Activated B cell treated with CpG ODN at 0.5 μM for 24 hours (primary cell): ENCODE measurements at regions not wholly inside any gene's neighbourhood (a gene's known extent, or its start where the extent isn't known, plus 50 kb on each side); places are given as distances from the start of the nearest gene placed in this dataset.

Source experiments
- ATAC-seq: fragments of 200-7000 bp; cut with Tn5 transposase; one replicate; pipeline ENCODE4 v1.10.0; 2021; ENCODE audit warnings: low read depth, mild to moderate bottlenecking, moderate library complexity
- CTCF ChIA-PET: fragments of 350-600 bp; sonication (Branson Sonifier 250); formaldehyde crosslinking; loops from one replicate; lab custom pipeline; 2021; ENCODE audit warnings: antibody characterized with exemption; lab: Charles Lee
- POLR2A ChIA-PET: fragments of 350-600 bp; sonication (Branson Sonifier 250); formaldehyde crosslinking; loops from one replicate; lab custom pipeline; 2021; ENCODE audit warnings: antibody characterized with exemption; lab: Charles Lee
- DNase-seq: peaks from one replicate; pipeline ENCODE4 v3.0.0; 2022
- H3K27ac Mint-ChIP-seq: one replicate; pipeline ENCODE4 v1.8.0; 2020; ENCODE audit warnings: mixed read lengths
- H3K27me3 Mint-ChIP-seq: one replicate; pipeline ENCODE4 v1.8.0; 2021; ENCODE audit warnings: mixed read lengths
- H3K36me3 Mint-ChIP-seq: one replicate; pipeline ENCODE4 v1.8.0; 2021; ENCODE audit warnings: low read depth, mixed read lengths
- H3K4me1 Mint-ChIP-seq: one replicate; pipeline ENCODE4 v1.8.0; 2021; ENCODE audit warnings: mixed read lengths
- H3K4me3 Mint-ChIP-seq: one replicate; pipeline ENCODE4 v1.8.0; 2020; ENCODE audit warnings: mild to moderate bottlenecking, mixed read lengths
- H3K9me3 Mint-ChIP-seq: one replicate; pipeline ENCODE4 v1.8.0; 2020; ENCODE audit warnings: mixed read lengths
- intact Hi-C: fragments of 100-400 bp; cut with micrococcal nuclease; formaldehyde crosslinking; loops from one replicate; pipeline ENCODE4 v1.15.1; 2024
- TF ChIP-seq, protein P1 (sequence below): fragments of 200-600 bp; IDR thresholded peaks from one replicate; pipeline ENCODE4 v1.8.0; 2022; ENCODE audit warnings: antibody characterized with exemption, mild to moderate bottlenecking

DNA sequence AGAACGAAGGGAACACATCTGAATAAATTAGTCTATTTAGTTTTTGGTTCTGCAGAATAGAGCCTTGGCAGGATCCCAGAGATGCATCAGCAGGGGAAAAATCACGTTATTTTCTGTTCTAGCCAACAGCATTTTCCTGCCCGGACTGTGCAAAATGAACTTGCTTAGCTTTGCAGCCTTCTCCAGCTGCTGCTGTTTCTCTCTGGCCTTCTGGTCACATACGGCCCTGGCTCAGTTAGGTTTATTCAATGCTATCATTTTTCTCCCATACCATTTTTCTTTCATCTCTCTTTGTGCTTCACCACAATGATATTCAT, 110.4 kb upstream of the KL start:
- DNase-seq, result no peak
- no peaks in the 10 kb centered on the region for H3K27me3 Mint-ChIP-seq
- peaks cover 11% of the 10 kb centered on the region for H3K4me1 Mint-ChIP-seq
- ChIA-PET POLR2A (no interaction called here), CTCF (no interaction called here)
- H3K36me3 Mint-ChIP-seq, result no peaks in the 10 kb centered on the region
- TF ChIP-seq, protein P1, sequence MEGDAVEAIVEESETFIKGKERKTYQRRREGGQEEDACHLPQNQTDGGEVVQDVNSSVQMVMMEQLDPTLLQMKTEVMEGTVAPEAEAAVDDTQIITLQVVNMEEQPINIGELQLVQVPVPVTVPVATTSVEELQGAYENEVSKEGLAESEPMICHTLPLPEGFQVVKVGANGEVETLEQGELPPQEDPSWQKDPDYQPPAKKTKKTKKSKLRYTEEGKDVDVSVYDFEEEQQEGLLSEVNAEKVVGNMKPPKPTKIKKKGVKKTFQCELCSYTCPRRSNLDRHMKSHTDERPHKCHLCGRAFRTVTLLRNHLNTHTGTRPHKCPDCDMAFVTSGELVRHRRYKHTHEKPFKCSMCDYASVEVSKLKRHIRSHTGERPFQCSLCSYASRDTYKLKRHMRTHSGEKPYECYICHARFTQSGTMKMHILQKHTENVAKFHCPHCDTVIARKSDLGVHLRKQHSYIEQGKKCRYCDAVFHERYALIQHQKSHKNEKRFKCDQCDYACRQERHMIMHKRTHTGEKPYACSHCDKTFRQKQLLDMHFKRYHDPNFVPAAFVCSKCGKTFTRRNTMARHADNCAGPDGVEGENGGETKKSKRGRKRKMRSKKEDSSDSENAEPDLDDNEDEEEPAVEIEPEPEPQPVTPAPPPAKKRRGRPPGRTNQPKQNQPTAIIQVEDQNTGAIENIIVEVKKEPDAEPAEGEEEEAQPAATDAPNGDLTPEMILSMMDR, result no peak
- H3K27ac Mint-ChIP-seq, result no peak overlapping the region
- H3K9me3 Mint-ChIP-seq, result peaks cover 4% of the 10 kb centered on the region
- intact Hi-C loops, result no loop called here
- ATAC-seq, result no peak
- no peak overlapping the region for H3K4me3 Mint-ChIP-seq

- POLR2A ChIA-PET, result no interaction called here
- TF ChIP-seq, protein P1, result no peak
- peaks cover 11% of the 10 kb centered on the region for H3K4me1 Mint-ChIP-seq
Observed at GRCh38 chr13:32907211-32907610, 109.0 kb upstream of the KL start.

DNA sequence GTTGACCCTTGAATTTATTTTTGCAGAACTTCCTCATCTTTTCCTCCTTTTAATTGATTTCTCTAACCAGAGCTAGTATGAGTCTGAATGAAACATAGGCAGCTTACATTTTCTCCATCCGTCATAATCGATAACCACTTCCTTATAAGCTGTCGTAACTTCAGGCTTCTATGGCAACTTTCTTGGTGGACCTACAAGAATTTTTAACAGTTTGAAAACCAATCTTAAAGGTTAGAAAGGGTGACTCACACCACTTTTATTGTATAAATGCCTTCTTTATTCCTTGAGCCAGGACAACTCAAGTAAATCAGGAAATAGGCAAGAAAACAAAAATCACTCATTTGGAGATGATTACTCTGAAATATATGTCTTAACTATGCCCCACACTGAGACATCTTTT, 105.7 kb upstream of the KL start:
- no peaks in the 10 kb centered on the region for H3K9me3 Mint-ChIP-seq
- TF ChIP-seq, protein P1, result no peak

More at GRCh38 chr13:32907211-32907610, 109.0 kb upstream of the KL start:
- CTCF ChIA-PET, result no interaction called here
- Mint-ChIP-seq H3K27me3 (no peaks in the 10 kb centered on the region), H3K4me3 (no peak overlapping the region), H3K36me3 (no peaks in the 10 kb centered on the region), H3K27ac (no peak overlapping the region), H3K9me3 (no peaks in the 10 kb centered on the region)
- intact Hi-C loops, result no loop called here
- DNase-seq (no peak), ATAC-seq (no peak)

GRCh38 chr13:32911506-32911905, 104.7 kb upstream of the KL start:
- ATAC-seq (no peak), DNase-seq (no peak)
- peaks cover 3% of the 10 kb centered on the region for H3K9me3 Mint-ChIP-seq
- no peaks in the 10 kb centered on the region for H3K4me1 Mint-ChIP-seq
- TF ChIP-seq, protein P1, result no peak
- CTCF ChIA-PET, result no interaction called here
- intact Hi-C loops, result no loop called here
- POLR2A ChIA-PET, result no interaction called here
- H3K4me3 Mint-ChIP-seq, result no peak overlapping the region
- no peaks in the 10 kb centered on the region for H3K36me3 Mint-ChIP-seq
- no peak overlapping the region for H3K27ac Mint-ChIP-seq
- peaks cover 3% of the 10 kb centered on the region for H3K27me3 Mint-ChIP-seq

More for the DNA sequence above, 105.7 kb upstream of the KL start:
- no peak overlapping the region for H3K4me3 Mint-ChIP-seq
- ChIA-PET CTCF (no interaction called here), POLR2A (no interaction called here)
- DNase-seq, result no peak
- ATAC-seq, result no peak
- no peaks in the 10 kb centered on the region for H3K36me3 Mint-ChIP-seq
- H3K27me3 Mint-ChIP-seq, result no peaks in the 10 kb centered on the region
- peaks cover 5% of the 10 kb centered on the region for H3K4me1 Mint-ChIP-seq
- H3K27ac Mint-ChIP-seq, result no peak overlapping the region
- intact Hi-C loops, result no loop called here

DNA sequence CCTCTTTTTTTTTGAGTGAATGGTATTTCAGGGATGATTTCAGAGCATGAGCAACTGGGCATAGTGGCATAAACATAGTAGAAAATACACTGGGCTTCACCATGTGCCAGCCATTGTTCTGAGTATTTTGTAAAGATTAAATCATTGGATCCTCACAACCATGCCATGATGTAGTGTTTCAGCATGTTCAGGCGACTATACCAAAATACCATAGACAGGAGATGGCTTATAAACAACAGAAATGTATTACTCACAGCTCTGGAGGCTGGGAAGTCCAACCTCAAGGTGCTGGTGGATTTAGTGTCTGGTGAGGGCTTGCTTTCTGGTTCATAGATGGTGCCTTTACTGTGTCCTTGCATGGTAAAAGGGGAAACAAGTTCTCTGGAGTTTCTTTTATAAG, 101.5 kb upstream of the KL start:
- ChIA-PET POLR2A (no interaction called here), CTCF (no interaction called here)
- Mint-ChIP-seq H3K4me1 (no peaks in the 10 kb centered on the region), H3K36me3 (no peaks in the 10 kb centered on the region), H3K4me3 (no peak overlapping the region), H3K27me3 (peaks cover 3% of the 10 kb centered on the region), H3K27ac (no peak overlapping the region), H3K9me3 (peaks cover 9% of the 10 kb centered on the region)
- ATAC-seq (no peak), DNase-seq (no peak)
- TF ChIP-seq, protein P1, result no peak
- intact Hi-C loops, result no loop called here
